ENCODE measurements at regions not wholly inside any gene's neighbourhood (a gene's known extent, or its start where the extent isn't known, plus 50 kb on each side); places are given as distances from the start of the nearest gene placed in this dataset.

DNA sequence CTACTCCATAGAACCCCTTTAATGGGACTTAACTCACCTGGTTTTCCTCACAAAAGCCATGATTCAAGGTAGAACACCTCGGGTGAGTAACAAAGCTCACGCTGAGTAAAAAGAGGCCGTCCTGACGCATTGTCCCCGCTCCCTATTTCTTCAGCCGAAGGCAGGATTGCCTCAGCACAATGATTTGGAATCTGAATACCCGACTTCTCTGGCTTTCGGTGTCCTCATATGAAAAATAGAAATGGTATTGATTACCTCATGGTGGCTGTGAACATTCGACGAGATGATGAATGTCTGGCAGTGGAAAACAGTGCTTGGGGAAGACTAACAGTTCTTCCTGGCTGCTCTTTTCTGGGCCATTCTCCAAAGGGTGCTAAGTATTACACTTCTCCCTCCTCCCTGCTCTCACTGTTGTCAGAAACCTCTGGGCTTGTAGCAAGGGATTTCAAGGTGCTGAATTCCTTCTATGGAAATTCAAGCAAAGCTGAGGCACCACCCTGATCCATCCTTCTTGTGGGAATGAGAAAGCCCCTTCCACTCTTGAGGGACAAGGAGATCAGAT, 148.3 kb downstream of the C1orf94 start:
- no peak for TF ChIP-seq EZH2 (IDR thresholded peaks at IDR 0.05; ENCODE audit: borderline replicate concordance, low read depth, low read length, severe bottlenecking)
- TF ChIP-seq, protein P1, sequence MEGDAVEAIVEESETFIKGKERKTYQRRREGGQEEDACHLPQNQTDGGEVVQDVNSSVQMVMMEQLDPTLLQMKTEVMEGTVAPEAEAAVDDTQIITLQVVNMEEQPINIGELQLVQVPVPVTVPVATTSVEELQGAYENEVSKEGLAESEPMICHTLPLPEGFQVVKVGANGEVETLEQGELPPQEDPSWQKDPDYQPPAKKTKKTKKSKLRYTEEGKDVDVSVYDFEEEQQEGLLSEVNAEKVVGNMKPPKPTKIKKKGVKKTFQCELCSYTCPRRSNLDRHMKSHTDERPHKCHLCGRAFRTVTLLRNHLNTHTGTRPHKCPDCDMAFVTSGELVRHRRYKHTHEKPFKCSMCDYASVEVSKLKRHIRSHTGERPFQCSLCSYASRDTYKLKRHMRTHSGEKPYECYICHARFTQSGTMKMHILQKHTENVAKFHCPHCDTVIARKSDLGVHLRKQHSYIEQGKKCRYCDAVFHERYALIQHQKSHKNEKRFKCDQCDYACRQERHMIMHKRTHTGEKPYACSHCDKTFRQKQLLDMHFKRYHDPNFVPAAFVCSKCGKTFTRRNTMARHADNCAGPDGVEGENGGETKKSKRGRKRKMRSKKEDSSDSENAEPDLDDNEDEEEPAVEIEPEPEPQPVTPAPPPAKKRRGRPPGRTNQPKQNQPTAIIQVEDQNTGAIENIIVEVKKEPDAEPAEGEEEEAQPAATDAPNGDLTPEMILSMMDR (IDR thresholded peaks at IDR 0.05; ENCODE audit: borderline replicate concordance, extremely low read depth, low read length, poor library complexity, severe bottlenecking): no peak

Measured in DND-41 (cell line).